Heart left ventricle (tissue), 13 donors: ENCODE measurements at regions not wholly inside any gene's neighbourhood (a gene's known extent, or its start where the extent isn't known, plus 50 kb on each side); places are given as distances from the start of the nearest gene placed in this dataset.

Experiments
- CTCF ChIP-seq, 12 donors: fragments of 200-600 bp; sonication (generic) in 4 of 12; IDR thresholded peaks; one replicate each; pipeline versions ENCODE4 v1.5.0 to v1.8.0; 2018 to 2022; ENCODE audit warnings: antibody characterized with exemption in 12 of 12, mild to moderate bottlenecking in 5 of 12
- POLR2A ChIP-seq, 2 donors: fragments of 450-650 bp; IDR thresholded peaks; one replicate each; pipeline ENCODE4 v1.6.1; 2017; ENCODE audit warnings: antibody characterized with exemption in 2 of 2, mild to moderate bottlenecking in 2 of 2, moderate library complexity in 2 of 2
- donor health status: ischemic (EF 13 %, LVEDD 7.1; RV severe dilation, severe dysfunction).
- donor health status: DM: no; HTN: yes; CAD: no.
- donor health status: DM: no; HTN: no; CAD: no.
- donor health status: ischemic (EF 25% LVEDD 6.9; RV normal size, moderate dysfunction).
- donor health status: ischemic (EF 25% LVEDD 5.7; RV mildly dilated, moderate dysfunction).
- donor health status: ischemic (EF 35%, LVEDD 5.7; RV mildly dilated, moderate dysfunction).
- donor health status: nonischemic (EF 11% LVEDD 7.7; RV severe dilation, severe dysfunction).
- donor health status: DM: yes; HTN: yes; CAD: no.
- donor health status: PGD.
- donor health status: ischemic (EF 29% LVEDD 5.4; RV normal size, mild dysfunction).
- donor health status: nonischemic (EF 23%, LVEDD 6.1; RV moderate dilation, normal function).

- TF ChIP-seq CTCF (IDR thresholded peaks at IDR 0.05) (no peak), POLR2A (IDR thresholded peaks at IDR 0.05) (no peak)
Observed at GRCh38 chr5:60177596-60177995, 284.1 kb upstream of the PDE4D start.
